Activated CD8-positive, alpha-beta memory T cell treated with anti-CD3 and anti-CD28 coated beads for 36 hours (primary cell): ENCODE measurements at regions not wholly inside any gene's neighbourhood (a gene's known extent, or its start where the extent isn't known, plus 50 kb on each side); places are given as distances from the start of the nearest gene placed in this dataset.

Source experiments
- CTCF ChIA-PET: fragments of 350-600 bp; sonication (Branson Sonifier 250); formaldehyde crosslinking; loops from one replicate; lab custom pipeline; 2021; ENCODE audit warnings: antibody characterized with exemption; lab: Charles Lee
- POLR2A ChIA-PET: fragments of 350-600 bp; sonication (Branson Sonifier 250); formaldehyde crosslinking; loops from one replicate; lab custom pipeline; 2021; ENCODE audit warnings: antibody characterized with exemption; lab: Charles Lee

- POLR2A ChIA-PET, result no interaction called here
- CTCF ChIA-PET, result no interaction called here
These were observed 309.9 kb downstream of the NDUFA10 start for GRCh38 chr2:239715202-239715601.

- ChIA-PET POLR2A (no interaction called here), CTCF (no interaction called here)
These were observed 311.0 kb downstream of the NDUFA10 start for GRCh38 chr2:239714116-239714515.

DNA sequence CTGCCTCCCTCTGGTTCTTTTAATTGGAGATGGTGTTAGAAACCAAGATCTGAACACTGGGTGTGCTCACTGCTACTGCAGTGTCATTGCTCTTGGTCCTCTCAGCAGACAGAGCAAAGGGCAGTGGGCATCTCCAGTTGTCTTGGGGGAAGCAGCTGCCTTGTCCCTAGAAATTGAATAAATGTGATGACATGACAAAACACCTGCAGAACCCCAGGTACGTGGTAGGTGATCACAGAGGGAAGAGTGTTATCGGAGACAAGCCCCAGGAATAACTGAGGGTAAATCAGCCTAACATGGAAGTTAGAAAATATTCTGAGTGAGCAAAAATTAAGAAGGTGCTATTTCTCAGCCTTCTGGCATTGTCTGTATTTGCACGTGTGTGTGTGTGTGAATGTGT lies 311.9 kb upstream of the HDAC4 start:
- POLR2A ChIA-PET, result no interaction called here

GRCh38 chr2:239711911-239712570 lies 311.2 kb upstream of the HDAC4 start:
- ChIA-PET CTCF (no interaction called here), POLR2A (no interaction called here)

More for the DNA sequence above, 311.9 kb upstream of the HDAC4 start:
- CTCF ChIA-PET, result no interaction called here

- CTCF ChIA-PET, result interaction anchor here (0.6 kb wide), 1 partner anchor 152 kb away, joined by 4 read pairs; no protein-coding TSS in a partner anchor
These were observed 310.4 kb upstream of the HDAC4 start for GRCh38 chr2:239710953-239711861.

GRCh38 chr2:239706367-239706766 lies 305.5 kb upstream of the HDAC4 start:
- POLR2A ChIA-PET, result no interaction called here
- CTCF ChIA-PET, result interaction anchor here (0.7 kb wide), 1 partner anchor 30 kb away, joined by 3 read pairs; no protein-coding TSS in a partner anchor

More at GRCh38 chr2:239710953-239711861, 310.4 kb upstream of the HDAC4 start:
- POLR2A ChIA-PET, result no interaction called here

DNA sequence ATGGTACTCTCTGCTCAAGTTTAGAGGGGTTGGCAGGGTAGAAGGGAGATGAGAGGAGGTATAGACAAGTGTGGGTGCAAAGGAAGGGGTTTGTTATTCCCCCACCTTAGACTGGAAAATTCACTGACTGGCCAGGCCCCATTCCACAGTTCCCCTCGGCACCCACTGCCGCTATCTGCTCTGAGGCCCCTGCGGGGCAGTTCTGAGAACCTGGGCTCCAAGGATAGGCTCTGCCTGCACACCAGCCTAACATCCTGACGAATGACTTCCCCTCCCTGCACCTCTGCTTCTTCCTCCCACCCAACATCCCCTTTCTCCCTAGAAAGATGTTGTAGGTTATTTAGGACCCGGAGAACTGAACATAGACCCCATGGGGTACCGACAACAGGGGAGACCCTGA lies 303.9 kb upstream of the HDAC4 start:
- ChIA-PET POLR2A (no interaction called here), CTCF (no interaction called here)

DNA sequence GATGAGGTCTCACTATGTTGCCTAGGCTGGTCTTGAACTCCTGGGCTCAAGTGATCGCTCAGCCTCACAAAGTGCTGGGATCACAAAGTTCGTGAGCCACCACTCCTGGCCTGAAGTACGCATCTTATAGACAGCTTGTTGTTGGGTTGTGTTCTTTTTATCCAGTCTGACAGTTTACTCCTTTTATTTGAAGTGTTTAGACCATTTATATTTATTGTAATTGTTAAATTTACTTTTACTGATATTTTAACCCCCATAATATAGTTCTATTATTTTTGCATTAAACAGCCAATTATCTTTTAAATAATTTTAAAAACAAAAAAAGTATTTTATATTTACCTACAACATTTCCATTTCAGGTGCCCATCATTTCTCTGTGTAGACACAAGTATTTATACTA lies 303.0 kb upstream of the HDAC4 start:
- ChIA-PET CTCF (no interaction called here), POLR2A (no interaction called here)

GRCh38 chr2:239700686-239701345 lies 300.0 kb upstream of the HDAC4 start:
- POLR2A ChIA-PET, result no interaction called here
- CTCF ChIA-PET, result no interaction called here

GRCh38 chr2:239697399-239698164 lies 296.8 kb upstream of the HDAC4 start:
- CTCF ChIA-PET, result no interaction called here
- POLR2A ChIA-PET, result no interaction called here

DNA sequence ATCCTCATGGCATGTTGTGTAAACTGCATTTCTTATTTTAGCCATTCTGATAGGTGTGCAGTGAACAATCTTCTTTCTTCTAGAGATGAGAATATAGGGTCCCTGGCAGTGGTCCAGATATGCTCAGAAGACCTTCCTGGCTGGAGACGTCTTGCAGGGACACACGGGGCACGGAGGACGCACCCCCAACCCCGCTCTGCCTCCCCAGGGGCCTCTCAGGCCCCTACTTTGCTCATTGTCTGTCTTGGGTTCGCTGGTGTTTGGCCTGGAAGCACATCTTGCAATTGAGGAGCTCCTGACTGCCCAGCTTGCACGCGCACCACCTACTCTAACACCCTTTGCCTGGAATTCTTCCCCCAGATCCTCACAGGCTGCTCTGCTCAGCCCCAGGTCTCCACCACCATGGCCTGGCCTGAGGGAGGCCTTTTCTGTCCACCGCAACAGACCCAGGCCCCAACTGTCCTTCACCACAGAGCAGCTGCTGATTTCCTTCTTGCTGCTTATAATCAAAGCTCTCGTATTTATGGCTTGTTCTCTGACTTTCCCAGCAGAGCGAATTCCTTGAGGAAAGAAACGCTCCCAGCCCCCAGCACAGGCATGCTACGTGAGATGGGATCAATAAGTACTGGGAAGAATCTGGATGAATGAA lies 295.9 kb upstream of the HDAC4 start:
- CTCF ChIA-PET, result no interaction called here

DNA sequence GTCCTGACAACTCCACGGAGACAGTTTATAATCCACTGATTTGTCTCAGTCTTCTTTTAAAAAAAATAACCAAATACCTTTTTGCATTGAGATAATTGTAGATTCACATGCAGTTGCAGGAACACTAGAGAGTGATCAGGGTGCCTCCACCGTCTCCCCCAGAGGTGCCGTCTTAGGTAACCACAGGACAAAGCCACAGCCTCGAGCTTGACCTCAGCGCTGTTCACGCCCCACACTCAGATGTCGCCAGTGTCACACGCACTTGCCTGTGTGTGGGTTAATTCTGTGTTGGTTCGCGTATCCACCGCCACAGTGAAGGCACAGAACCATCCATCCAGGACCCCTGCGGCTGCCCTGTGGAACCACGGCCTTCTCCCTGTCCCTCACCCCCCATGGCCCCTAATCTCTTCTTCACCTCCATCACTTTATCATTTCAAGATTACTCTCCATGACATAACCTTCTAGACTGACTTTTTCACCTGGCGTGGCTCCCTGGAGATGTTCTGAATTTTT lies 295.0 kb upstream of the HDAC4 start:
- CTCF ChIA-PET, result no interaction called here
- POLR2A ChIA-PET, result no interaction called here

More for the DNA sequence above, 295.9 kb upstream of the HDAC4 start:
- POLR2A ChIA-PET, result no interaction called here

DNA sequence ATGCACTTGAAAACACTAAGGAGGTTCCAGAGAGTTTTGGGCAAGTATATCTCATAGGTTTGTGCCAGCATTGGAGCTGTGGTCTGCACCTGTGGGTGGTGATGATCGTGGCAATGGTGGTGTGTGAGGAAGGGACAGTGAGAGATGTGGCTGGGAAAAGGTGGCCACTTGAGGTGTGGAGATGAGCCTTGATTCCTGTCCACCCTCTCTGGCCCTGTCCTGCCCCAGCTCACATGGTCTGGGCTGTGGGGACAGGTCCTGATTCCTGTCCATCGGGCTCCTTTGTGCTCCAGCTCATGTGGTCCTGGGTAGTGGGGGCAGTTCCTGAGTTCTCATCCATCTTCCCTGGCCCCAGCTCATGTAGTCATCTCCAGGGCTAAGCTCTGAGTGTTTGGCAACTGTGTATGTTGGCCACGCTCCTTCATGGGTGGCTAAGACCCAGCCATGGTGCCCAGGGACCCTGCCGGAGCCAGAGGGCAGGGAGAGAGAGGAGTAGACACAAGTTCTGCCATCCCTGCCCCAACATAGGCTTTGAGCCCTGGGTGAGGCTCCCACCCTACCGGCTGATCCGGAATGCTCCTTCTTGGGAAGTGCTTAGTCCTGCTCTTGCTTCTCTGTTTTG lies 294.4 kb upstream of the HDAC4 start:
- ChIA-PET POLR2A (no interaction called here), CTCF (no interaction called here)

DNA sequence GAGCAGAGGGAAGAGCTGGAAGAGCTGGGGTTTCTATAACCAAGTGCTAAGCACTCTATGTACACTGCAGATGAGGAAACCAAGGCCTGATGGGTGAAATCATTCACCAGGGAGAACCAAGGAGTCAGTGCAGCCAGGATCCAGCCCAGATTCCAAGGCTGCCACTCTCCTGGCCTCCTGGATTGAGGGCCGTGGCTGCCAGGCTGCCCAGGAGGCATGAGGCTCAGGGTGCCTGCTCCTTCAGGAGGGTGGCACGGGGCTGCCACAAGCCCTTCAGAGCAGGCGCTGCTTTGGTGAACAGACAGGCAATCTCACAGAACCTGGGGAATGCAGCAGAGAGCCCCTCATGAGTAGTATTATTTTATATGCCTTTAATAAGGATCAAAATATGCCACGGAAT lies 293.7 kb upstream of the HDAC4 start:
- POLR2A ChIA-PET, result no interaction called here
- CTCF ChIA-PET, result no interaction called here

GRCh38 chr2:239693761-239694415 lies 293.1 kb upstream of the HDAC4 start:
- CTCF ChIA-PET, result no interaction called here
- POLR2A ChIA-PET, result no interaction called here

DNA sequence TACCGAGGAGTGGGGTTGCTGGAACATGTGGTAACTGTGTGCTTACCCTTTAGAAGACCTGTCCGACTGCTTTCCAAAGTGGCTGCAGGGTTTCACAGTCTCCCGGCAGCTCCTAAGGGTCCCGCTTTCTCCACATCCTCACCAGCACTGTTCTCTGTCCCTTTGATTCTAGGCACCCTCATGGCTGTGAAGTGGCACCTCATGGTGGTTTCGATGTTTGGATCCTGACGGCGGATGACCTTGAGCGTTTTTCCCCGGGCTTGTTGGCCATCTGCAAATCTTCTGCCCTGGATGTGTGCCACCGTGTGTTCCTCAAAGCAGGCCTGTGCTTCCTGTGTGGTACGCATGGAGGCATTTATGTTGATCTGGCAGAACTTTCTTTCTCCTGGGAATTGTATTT lies 292.5 kb upstream of the HDAC4 start:
- POLR2A ChIA-PET, result no interaction called here
- CTCF ChIA-PET, result no interaction called here

- ChIA-PET POLR2A (no interaction called here), CTCF (interaction anchor here (1.0 kb wide), 1 partner anchor 9 kb away, joined by 3 read pairs; no protein-coding TSS in a partner anchor)
These were observed 292.1 kb upstream of the HDAC4 start for GRCh38 chr2:239692919-239693318.

GRCh38 chr2:239692362-239692851 lies 291.6 kb upstream of the HDAC4 start:
- ChIA-PET CTCF (interaction anchor here (1.0 kb wide), 1 partner anchor 8 kb away, joined by 3 read pairs; no protein-coding TSS in a partner anchor), POLR2A (no interaction called here)
